ENCODE measurements at regions not wholly inside any gene's neighbourhood (a gene's known extent, or its start where the extent isn't known, plus 50 kb on each side); places are given as distances from the start of the nearest gene placed in this dataset.
"Not testable (repeated sequence)": the region's sequence is repeated elsewhere in the genome, so short reads cannot be mapped to it uniquely, and the experiment has no call there.

GRCh38 chr3:75188962-75189361, 475.2 kb upstream of the FRG2C start:
- H3K4me1 ChIP-seq = no peaks in the 10 kb centered on the region
- no peaks in the 10 kb centered on the region for H3K36me3 ChIP-seq
- H3K27ac ChIP-seq = no peak overlapping the region
- ATAC-seq (no peak), DNase-seq (no peak)
- no peak for TF ChIP-seq CTCF (IDR thresholded peaks at IDR 0.05)
- H3K9me3 ChIP-seq = no peaks in the 10 kb centered on the region
- no peak overlapping the region for H3K4me3 ChIP-seq
- intact Hi-C loops (cut with DNase I) = no loop called here
- no peaks in the 10 kb centered on the region for H3K27me3 ChIP-seq (ENCODE audit: low read depth)

GRCh38 chr3:75192146-75192616, 471.9 kb upstream of the FRG2C start:
- DNase-seq = no peak
- Histone ChIP-seq H3K4me3 (no peak overlapping the region), H3K27ac (no peak overlapping the region), H3K9me3 (no peaks in the 10 kb centered on the region), H3K36me3 (no peaks in the 10 kb centered on the region), H3K4me1 (no peaks in the 10 kb centered on the region), H3K27me3 (ENCODE audit: low read depth) (no peaks in the 10 kb centered on the region)
- intact Hi-C loops (cut with DNase I) = no loop called here
- peak; percentile 78 for TF ChIP-seq CTCF (IDR thresholded peaks at IDR 0.05)
- peak; percentile 32 to 65 for ATAC-seq

GRCh38 chr3:75193797-75194196, 470.3 kb upstream of the FRG2C start:
- Histone ChIP-seq H3K27me3 (ENCODE audit: low read depth) (no peaks in the 10 kb centered on the region), H3K36me3 (no peaks in the 10 kb centered on the region), H3K4me1 (no peaks in the 10 kb centered on the region), H3K4me3 (no peak overlapping the region), H3K9me3 (no peaks in the 10 kb centered on the region), H3K27ac (no peak overlapping the region)
- intact Hi-C loops (cut with DNase I) = no loop called here
- no peak for TF ChIP-seq CTCF (IDR thresholded peaks at IDR 0.05)
- ATAC-seq (no peak), DNase-seq (no peak)

- H3K27ac ChIP-seq; H3K9me3 ChIP-seq; H3K4me1 ChIP-seq; DNase-seq; ATAC-seq; H3K4me3 ChIP-seq; H3K27me3 ChIP-seq (ENCODE audit: low read depth); intact Hi-C loops (cut with DNase I); H3K36me3 ChIP-seq: not testable (repeated sequence)
Measured at GRCh38 chr3:75214332-75214731, 449.8 kb upstream of the FRG2C start.

- no peaks in the 10 kb centered on the region for H3K4me1 ChIP-seq
- DNase-seq (no peak), ATAC-seq (no peak)
- no peak overlapping the region for H3K4me3 ChIP-seq
- no peak for TF ChIP-seq CTCF (IDR thresholded peaks at IDR 0.05)
- no peaks in the 10 kb centered on the region for H3K36me3 ChIP-seq
- H3K27me3 ChIP-seq (ENCODE audit: low read depth) = no peaks in the 10 kb centered on the region
- intact Hi-C loops (cut with DNase I) = no loop called here
- H3K27ac ChIP-seq = no peak overlapping the region
- no peaks in the 10 kb centered on the region for H3K9me3 ChIP-seq
Measured at GRCh38 chr3:75218577-75218976, 445.6 kb upstream of the FRG2C start.

- intact Hi-C loops (cut with DNase I) = no loop called here
Measured at GRCh38 chr3:75220932-75221331, 443.2 kb upstream of the FRG2C start.

More at GRCh38 chr3:75220932-75221331, 443.2 kb upstream of the FRG2C start:
- no peak for DNase-seq
- Histone ChIP-seq H3K9me3 (no peaks in the 10 kb centered on the region), H3K4me3 (no peak overlapping the region), H3K27me3 (ENCODE audit: low read depth) (no peaks in the 10 kb centered on the region), H3K27ac (no peak overlapping the region), H3K4me1 (no peaks in the 10 kb centered on the region), H3K36me3 (no peaks in the 10 kb centered on the region)
- no peak for ATAC-seq
- TF ChIP-seq CTCF (IDR thresholded peaks at IDR 0.05) = no peak

All from lower lobe of right lung (tissue), 2 donors.